IPS DF 6.9 (cell line): ENCODE measurements at regions not wholly inside any gene's neighbourhood (a gene's known extent, or its start where the extent isn't known, plus 50 kb on each side); places are given as distances from the start of the nearest gene placed in this dataset.
"Not testable (repeated sequence)": the region's sequence is repeated elsewhere in the genome, so short reads cannot be mapped to it uniquely, and the experiment has no call there.

Experiments used
- DNase-seq: peaks from one replicate; pipeline ENCODE4 v3.0.0-alpha.2; 2013; ENCODE audit warnings: low read depth, low spot score
- H3K27ac ChIP-seq: one replicate; pipeline ENCODE4 v1.5.1; 2013; ENCODE audit warnings: low read length, control low read depth
- H3K27me3 ChIP-seq: 2 replicates; pipeline ENCODE4 v1.6.1; 2013; ENCODE audit warnings: mild to moderate bottlenecking, low read length; ENCODE audit not compliant: control insufficient read depth, insufficient read depth
- H3K36me3 ChIP-seq: 2 replicates; pipeline ENCODE4 v1.6.1; 2013; ENCODE audit warnings: low read length; ENCODE audit not compliant: control insufficient read depth, insufficient read depth
- H3K4me1 ChIP-seq: 2 replicates; pipeline ENCODE4 v1.6.1; 2013; ENCODE audit warnings: low read length; ENCODE audit not compliant: control insufficient read depth, insufficient read depth
- H3K4me3 ChIP-seq: 2 replicates; pipeline ENCODE4 v1.5.1; 2013; ENCODE audit warnings: mild to moderate bottlenecking, low read length
- H3K9me3 ChIP-seq: 2 replicates; pipeline ENCODE4 v1.6.1; 2013; ENCODE audit warnings: low read length, inconsistent platforms; ENCODE audit not compliant: control insufficient read depth, insufficient read depth
- WGBS: extraction: QIAGEN DNeasy Blood & Tissue Kit; methylation state at CpG from one replicate; pipeline ENCODE4 v1.1.7; 2013; ENCODE audit warnings: mixed read lengths, missing lambda C conversion rate; ENCODE audit not compliant: insufficient read length, insufficient coverage; 5-methylcytosine and 5-hydroxymethylcytosine counted together

DNA sequence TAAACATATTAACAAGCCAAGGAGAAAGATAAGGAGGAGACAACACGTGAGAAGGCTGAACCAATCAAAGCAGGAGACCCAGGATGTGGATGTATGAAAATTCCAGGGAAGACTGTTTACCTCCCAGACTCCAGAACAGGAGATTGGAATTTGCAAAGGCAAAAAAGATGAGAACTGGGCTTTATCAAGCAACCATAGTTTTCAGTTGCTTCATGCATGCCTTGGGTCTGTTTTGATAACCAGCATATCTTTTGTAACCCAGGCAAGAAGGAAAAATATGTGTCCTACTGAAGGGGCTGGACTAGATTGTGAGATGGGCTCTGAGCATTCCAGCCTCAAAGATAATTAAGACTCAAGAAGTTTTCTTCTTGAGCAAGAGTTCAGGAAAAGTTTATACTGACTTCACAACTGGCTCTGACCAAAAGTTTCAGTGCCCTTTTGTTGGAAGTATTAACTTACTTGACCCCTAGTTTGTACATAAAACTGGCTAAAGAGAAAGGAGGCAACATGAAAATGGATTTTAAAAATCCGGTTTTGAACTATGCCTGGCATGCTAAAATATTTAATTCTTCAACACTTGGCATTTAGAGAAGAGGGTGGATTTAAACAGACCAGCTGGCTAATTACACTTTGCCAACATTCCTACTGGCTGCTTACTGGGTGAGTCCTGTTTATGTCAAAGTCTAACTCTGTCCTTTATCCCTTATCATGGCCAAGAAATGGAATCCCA is 79.3 kb upstream of the CD28 start:
- Histone ChIP-seq H3K4me3 (no peak overlapping the region), H3K27me3 (no peaks in the 10 kb centered on the region), H3K4me1 (no peaks in the 10 kb centered on the region), H3K36me3 (no peaks in the 10 kb centered on the region), H3K9me3 (no peaks in the 10 kb centered on the region), H3K27ac (no peak overlapping the region)
- WGBS = no CpG with 5 or more reads among the region's 2 CpGs
- DNase-seq = no peak

- Histone ChIP-seq H3K4me3 (no peak overlapping the region), H3K27ac (no peak overlapping the region), H3K9me3 (no peaks in the 10 kb centered on the region), H3K36me3 (no peaks in the 10 kb centered on the region), H3K27me3 (no peaks in the 10 kb centered on the region), H3K4me1 (no peaks in the 10 kb centered on the region)
- no peak for DNase-seq
- WGBS = no CpG with 5 or more reads among the region's 2 CpGs
These were observed 76.7 kb upstream of the CD28 start for GRCh38 chr2:203629699-203630098.

DNA sequence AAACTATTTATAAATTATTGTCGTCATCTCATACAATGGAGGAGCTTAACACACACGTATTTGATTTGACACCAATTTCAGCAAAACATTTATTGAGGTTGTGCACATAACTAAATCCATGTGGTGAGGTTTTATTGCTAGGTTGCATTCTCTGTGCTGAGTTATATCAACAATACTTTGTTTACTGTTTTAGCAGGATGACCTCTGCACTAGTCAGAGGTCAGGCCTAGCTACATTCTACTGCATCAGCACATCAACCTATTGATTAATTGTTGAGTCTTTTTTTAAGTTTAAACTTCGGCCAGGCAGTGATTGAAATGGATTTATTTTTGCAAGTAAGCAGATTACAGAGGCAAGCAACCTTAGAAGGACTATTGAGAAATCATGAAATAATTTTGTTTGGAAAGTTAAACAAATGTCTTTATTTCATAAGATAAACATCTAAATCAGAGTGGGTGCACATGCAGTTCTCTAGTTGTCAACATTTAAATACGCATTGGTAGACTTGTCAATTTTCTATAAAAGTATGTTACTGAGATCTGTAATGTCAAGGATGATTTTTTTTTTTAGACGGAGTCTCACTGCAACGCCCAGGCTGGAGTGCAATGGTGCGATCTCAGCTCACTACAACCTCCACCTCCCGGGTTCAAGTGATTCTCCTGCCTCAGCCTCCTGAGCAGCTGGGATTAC is 75.2 kb upstream of the CD28 start:
- Histone ChIP-seq H3K27me3 (no peaks in the 10 kb centered on the region), H3K9me3 (no peaks in the 10 kb centered on the region), H3K36me3 (no peaks in the 10 kb centered on the region), H3K4me3 (no peak overlapping the region), H3K27ac (no peak overlapping the region), H3K4me1 (no peaks in the 10 kb centered on the region)
- no peak for DNase-seq
- WGBS = no CpG with 5 or more reads among the region's 8 CpGs

GRCh38 chr2:203636588-203637470 is 69.6 kb upstream of the CD28 start:
- H3K27ac ChIP-seq = no peak overlapping the region
- H3K4me1 ChIP-seq = no peaks in the 10 kb centered on the region
- no peaks in the 10 kb centered on the region for H3K36me3 ChIP-seq
- WGBS = no CpG with 5 or more reads among the region's 3 CpGs
- no peak for DNase-seq
- H3K4me3 ChIP-seq = no peak overlapping the region
- H3K9me3 ChIP-seq = no peaks in the 10 kb centered on the region
- no peaks in the 10 kb centered on the region for H3K27me3 ChIP-seq

DNA sequence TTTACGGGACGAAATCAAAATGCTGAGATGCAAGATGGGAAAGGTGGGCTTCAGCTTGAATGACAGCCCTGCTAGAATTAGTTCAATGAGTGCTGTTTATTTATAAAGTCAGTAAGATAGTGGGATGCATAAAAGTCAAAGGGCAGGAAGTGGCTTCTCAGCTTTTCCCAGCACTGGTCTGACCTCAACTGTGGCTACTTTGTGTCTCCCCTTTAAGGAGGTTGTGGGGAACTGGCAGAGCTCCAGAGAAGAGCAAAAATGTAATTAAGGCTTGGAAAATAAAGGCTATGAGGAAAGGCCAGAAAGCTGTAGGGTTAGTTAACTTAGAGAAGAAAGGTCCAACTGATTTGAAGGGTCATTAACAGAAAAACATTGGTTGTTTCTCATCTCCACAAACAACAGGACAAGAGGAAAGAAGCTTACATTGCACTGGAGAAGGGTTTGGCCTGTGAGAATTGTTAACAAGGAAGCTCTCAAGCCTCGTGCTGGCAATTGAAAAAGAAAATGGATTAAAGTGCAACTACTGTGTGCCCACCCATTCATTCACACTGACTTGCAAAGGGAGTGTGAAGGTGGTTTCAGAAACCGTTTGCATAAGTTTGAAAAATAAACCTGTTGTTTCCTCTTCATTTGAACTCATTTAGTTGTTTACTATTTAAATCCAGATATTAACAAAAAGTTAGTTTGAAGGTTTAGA is 68.8 kb upstream of the CD28 start:
- no peak overlapping the region for H3K4me3 ChIP-seq
- no CpG with 5 or more reads among the region's 4 CpGs for WGBS
- no peak overlapping the region for H3K27ac ChIP-seq
- no peak for DNase-seq
- H3K36me3 ChIP-seq = no peaks in the 10 kb centered on the region
- H3K9me3 ChIP-seq = no peaks in the 10 kb centered on the region
- no peaks in the 10 kb centered on the region for H3K4me1 ChIP-seq
- H3K27me3 ChIP-seq = no peaks in the 10 kb centered on the region

DNA sequence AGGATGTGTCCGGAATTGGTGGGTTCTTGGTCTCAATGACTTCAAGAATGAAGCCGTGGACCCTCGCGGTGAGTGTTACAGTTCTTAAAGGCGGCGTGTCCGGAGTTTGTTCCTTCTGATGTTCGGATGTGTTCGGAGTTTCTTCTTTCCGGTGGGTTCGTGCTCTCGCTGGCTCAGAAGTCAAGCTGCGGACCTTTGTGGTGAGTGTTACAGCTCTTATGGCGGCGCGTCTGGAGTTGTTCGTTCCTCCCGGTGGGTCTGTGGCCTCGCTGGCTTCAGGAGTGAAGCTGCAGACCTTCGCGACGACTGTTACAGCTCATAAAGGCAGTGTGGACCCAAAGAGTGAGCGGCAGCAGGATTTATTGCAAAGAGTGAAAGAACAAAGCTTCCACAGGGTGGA is 64.6 kb upstream of the CD28 start:
- H3K9me3 ChIP-seq, H3K36me3 ChIP-seq, DNase-seq, H3K4me3 ChIP-seq, H3K27me3 ChIP-seq, H3K27ac ChIP-seq, H3K4me1 ChIP-seq: not testable (repeated sequence)
- WGBS = no CpG with 5 or more reads among the region's 23 CpGs

GRCh38 chr2:203642841-203643240 is 63.6 kb upstream of the CD28 start:
- not testable (repeated sequence) for H3K27ac ChIP-seq, DNase-seq, H3K36me3 ChIP-seq, H3K4me3 ChIP-seq, H3K4me1 ChIP-seq, H3K9me3 ChIP-seq, H3K27me3 ChIP-seq
- no CpG with 5 or more reads among the region's 35 CpGs for WGBS

GRCh38 chr2:203645831-203646230 is 60.6 kb upstream of the CD28 start:
- H3K4me1 ChIP-seq = no peaks in the 10 kb centered on the region
- no CpG with 5 or more reads among the region's 1 CpG for WGBS

DNA sequence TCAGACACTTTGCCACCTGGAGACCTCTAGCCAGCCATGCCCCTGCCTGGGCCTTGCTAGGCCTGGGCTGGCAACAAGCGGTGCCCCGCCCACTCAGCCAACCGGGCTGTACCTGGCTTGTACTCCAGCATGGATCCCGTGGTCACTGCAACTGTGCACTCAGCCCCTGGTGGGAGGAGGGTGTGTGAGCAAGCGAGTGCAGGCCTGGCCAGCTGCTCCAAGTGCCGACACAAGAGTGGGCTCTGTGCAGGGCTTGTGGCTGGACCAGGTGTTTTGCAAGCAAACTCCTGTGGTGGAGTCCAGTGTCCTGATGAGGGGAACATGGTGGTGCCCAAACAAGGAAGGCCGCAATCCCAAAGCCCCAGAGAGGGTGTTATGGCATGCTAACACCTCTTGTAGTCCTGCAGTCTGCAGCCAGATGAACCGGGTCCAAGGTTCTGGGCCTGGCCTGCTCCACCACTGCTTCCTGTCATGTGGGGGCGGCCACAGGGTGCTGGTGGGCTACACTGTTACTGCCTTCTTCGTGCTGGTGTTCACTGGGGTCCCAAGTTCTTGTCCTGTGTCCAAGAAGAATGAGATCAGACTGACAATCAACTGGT is 60.1 kb upstream of the CD28 start:
- no peaks in the 10 kb centered on the region for H3K27me3 ChIP-seq
- no peaks in the 10 kb centered on the region for H3K36me3 ChIP-seq
- H3K4me1 ChIP-seq = no peaks in the 10 kb centered on the region
- H3K4me3 ChIP-seq = no peak overlapping the region
- DNase-seq = no peak
- no CpG with 5 or more reads among the region's 10 CpGs for WGBS
- H3K27ac ChIP-seq = no peak overlapping the region
- H3K9me3 ChIP-seq = no peaks in the 10 kb centered on the region

More at GRCh38 chr2:203645831-203646230, 60.6 kb upstream of the CD28 start:
- no peaks in the 10 kb centered on the region for H3K9me3 ChIP-seq
- no peaks in the 10 kb centered on the region for H3K36me3 ChIP-seq
- H3K4me3 ChIP-seq = no peak overlapping the region
- DNase-seq = no peak
- H3K27ac ChIP-seq = no peak overlapping the region
- H3K27me3 ChIP-seq = no peaks in the 10 kb centered on the region

DNA sequence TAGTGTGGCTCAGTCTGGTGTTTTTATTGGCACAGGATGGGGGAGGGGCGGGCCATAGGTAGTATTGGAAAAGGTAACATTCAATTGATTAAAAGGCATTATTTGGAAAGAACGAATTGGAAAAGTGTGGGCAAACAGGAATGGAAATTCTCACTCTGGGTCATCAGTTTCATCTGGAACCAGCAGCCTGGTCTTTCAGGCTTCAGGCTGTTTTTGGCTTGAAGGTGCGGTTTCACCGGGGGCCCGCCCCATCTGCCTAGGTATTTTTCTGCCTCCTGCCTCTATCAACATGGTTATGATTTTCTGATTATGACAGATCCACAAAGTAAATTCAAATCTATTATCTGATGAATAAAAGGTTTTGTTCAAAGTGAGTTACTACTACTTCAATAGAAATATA is 59.5 kb upstream of the CD28 start:
- no peak overlapping the region for H3K4me3 ChIP-seq
- H3K9me3 ChIP-seq = no peaks in the 10 kb centered on the region
- H3K4me1 ChIP-seq = no peaks in the 10 kb centered on the region
- H3K27me3 ChIP-seq = no peaks in the 10 kb centered on the region
- no peak overlapping the region for H3K27ac ChIP-seq
- no CpG with 5 or more reads among the region's 5 CpGs for WGBS
- no peak for DNase-seq
- H3K36me3 ChIP-seq = no peaks in the 10 kb centered on the region
